HEK293T (cell line): ENCODE measurements at regions not wholly inside any gene's neighbourhood (a gene's known extent, or its start where the extent isn't known, plus 50 kb on each side); places are given as distances from the start of the nearest gene placed in this dataset.

Experiments
- FOXA1 ChIP-seq: fragments of 450-650 bp; IDR thresholded peaks from 2 replicates; pipeline ENCODE4 v1.6.1; 2016; ENCODE audit warnings: mild to moderate bottlenecking
- FOXK2 ChIP-seq: fragments of 450-650 bp; IDR thresholded peaks from 2 replicates; pipeline ENCODE4 v1.6.1; 2016; ENCODE audit warnings: mild to moderate bottlenecking
- SP1 ChIP-seq: fragments of 450-650 bp; IDR thresholded peaks from 2 replicates; pipeline ENCODE4 v1.6.1; 2017

DNA sequence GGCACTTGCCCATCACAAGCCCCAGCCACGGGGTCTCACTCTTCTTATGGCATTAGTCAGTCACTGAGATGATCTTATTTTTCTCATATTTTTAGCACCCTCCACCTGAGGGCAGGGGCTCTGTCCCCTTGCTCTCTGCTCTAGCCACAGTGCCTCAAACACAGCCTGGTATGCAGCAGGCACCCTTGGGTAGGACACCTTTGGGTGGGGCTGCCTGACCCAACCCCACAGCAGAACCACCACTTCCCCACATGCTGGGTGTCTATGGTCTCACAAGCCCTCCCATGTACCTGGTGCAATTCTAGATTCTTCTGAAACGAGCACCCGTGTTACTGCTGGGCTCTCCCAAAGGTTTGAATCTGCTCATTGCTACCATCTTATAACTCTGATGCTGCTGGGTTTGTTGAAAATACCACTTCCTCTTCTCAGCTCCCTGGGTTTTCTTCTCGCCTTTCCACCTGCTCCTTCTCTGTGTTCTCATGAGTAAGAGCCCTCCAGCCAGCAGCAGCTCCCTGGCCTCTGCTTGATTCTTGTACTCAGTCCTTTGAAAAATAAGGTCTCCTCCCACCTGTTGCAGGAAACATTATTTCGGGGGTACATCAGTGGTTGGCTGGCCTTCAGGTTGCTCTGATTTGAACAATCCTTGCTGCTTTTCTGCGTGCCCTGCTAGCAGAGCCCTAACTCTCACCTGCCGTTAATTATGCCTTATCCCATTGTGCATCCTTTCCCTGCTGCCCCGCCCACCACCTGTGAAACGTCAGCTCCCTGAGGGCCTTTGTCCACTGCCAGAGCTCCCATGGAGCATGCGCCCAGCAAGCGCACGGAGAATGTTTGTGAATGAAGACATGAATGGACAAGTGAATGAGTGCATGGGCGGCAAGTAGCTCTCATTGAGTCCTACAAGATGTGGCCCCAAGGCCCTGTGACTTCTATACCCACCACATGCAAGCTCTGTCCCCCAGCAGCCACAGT is 1181.6 kb downstream of the TBC1D22A start:
- TF ChIP-seq SP1 (no peak), FOXK2 (no peak), FOXA1 (no peak)
